GM19351 (cell line): ENCODE measurements at regions not wholly inside any gene's neighbourhood (a gene's known extent, or its start where the extent isn't known, plus 50 kb on each side); places are given as distances from the start of the nearest gene placed in this dataset.
"Not testable (repeated sequence)": the region's sequence is repeated elsewhere in the genome, so short reads cannot be mapped to it uniquely, and the experiment has no call there.

Source experiments
- ATAC-seq: cut with Tn5 transposase; IDR thresholded peaks from one replicate; pipeline ENCODE4 v1.9.1; 2021; ENCODE audit warnings: mild to moderate bottlenecking, moderate library complexity; ENCODE audit not compliant: unreplicated experiment

DNA sequence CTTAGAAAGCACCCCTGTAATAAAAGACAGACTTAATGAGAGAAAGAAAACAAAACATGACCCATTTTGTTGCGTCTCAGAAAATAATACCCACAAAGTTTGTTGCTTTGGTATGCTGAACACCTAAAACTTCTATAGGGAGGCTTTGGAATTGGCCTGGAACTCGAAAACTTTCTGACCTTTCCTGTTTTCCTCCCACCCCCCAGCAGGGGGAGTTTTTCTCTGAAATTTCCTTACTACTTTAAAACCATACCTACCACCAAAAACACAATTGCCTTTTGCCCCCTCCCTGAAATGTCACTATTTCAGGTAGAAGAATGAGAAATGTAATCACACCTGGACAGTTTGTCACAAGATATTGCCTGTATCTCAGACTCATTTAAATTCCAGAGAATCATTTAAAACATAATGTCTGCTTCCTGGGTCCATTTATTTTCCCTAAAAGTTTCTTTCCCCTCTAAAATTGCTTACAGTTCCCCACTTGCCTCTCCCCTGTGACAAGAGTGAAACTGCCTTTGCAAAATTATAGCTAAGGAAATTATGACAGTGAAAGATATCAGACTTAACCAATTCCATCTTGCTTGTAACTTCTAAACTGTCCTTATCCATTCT lies 2700.2 kb downstream of the PCDH9 start:
- no peak for ATAC-seq

DNA sequence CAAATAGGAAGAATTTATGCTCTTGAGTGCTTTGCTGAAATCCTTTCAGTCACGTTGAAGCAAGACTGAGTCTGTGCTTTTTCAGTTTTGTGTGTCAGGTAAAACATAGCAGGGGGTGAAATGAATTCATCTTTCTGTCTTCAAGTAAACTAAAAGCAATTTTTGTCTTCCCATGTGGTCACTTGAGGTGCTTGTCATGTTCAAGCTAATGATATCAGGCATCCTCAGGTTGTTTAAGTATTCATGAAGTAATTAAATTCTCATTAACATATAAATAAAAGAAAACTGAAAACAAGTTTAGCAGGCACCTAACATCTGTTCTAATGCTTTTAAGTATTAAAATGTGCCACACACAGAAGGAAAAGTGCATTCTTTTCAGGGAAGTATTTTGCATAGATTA lies 2701.3 kb downstream of the PCDH9 start:
- ATAC-seq: no peak

DNA sequence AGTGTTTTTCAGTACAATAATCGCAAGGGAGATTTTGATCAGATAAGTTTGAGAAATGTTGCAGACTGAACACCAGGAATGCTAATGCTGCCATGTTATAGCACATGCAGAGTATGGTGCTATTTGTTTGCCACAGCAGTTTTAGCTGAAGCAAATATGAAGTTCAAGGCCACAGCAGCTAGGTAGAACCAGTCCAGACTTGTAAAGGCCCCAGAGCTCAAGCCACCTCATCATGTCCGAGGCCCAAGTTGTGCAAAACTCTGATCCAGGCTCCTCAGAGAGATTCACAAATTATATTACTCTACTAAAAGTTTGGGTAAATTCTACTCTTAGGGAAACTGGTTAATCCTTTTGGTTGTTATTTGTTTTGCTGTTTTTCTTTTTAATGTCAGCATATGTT lies 2702.6 kb downstream of the PCDH9 start:
- no peak for ATAC-seq

DNA sequence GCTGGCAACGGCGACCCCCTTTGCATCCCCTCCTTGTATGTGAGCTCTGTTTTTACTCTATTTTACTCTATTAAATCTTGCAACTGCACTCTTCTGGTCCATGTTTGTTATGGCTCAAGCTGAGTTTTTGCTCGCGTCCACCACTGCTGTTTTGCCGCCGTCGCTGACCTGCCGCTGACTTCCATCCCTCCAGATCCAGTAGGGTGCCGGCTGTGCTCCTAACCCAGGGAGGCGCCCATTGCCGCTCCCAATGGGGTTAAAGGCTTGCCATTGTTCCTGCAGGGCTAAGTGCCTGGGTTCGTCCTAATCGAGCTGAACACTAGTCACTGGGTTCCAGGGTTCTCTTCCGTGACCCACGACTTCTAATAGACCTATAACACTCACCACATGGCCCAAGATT lies 2704.4 kb downstream of the PCDH9 start:
- no peak for ATAC-seq

DNA sequence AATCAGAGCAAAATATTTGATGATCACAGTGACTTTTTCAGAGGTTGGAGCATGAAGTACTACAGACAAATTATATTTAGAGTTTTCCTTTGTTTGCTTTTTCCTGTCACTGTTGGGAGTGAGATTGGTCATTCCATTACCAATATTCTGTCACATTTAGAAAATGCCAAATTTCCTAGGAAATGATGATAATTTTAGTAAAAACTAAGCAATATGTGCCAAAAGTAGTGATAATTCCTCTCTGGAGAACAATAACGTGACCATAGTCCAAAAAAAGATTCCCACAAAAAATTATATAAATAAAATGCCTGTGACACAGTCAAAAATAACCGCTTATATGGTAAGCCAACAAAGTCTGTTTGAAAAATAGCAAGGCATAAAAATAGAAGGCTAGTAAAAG lies 2719.4 kb downstream of the PCDH9 start:
- ATAC-seq: no peak

DNA sequence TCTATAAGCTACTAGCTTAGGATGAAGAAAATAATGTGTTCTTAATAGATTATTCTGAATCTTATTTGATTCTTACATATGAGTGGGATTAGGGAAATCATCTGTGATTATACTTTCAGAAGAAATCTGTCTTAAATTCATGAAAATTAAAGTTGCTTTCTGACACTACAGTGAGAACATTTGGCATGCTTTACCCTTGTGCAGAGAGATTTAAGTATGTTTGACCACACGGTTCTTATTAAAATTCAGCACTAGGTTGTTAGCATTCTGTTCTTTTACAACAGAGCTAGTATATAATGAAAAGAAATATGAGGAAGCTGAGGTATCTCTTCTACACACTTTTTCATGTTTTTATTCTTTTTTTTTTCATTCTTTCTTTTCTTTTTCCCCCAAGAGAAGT lies 2723.9 kb downstream of the PCDH9 start:
- no peak for ATAC-seq

DNA sequence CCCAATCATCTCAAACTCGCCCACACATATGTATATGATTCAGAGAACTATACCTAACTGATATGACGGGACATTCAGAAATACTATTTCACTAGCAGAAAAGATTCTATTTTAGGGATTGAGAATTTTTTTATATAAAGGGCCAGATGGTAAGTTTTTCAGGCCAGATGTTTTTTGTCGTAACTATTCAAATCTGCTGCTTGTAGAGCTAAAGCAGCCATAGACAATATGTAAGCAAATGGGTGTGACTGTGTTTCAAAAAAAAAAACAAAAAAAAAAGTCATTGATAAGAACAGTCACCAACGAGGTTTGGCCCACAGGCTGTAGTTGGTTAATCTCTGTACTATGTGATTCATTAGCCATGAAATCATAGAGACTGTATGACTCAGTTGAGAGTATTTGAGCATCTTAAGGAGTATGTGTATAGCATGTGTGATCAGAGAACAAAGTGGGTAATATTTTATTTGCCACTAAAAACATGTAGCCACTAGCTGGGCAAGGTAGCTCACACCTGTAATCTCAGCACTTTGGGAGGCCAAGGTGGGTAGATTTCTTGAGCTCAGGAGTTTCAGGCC lies 2724.7 kb downstream of the PCDH9 start:
- ATAC-seq: no peak

DNA sequence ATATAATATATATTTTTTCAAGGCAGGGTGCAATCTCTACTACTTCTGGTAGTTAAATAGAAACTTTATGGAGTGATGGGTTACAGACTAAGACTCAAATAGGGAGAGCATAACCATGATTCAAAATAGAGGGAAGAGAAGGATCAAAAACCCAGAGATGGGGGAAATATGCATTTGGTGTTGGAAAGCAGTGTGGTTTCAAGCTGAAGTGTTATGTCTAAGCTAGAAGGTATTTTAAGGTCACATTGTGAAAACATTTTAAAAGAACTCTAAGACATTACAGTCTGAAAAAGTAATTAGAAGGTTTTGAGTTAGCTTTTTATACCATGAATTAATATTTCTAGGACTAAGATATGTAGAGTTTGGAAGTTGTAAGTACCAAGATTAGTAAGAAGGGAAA lies 2741.4 kb downstream of the PCDH9 start:
- ATAC-seq: no peak

DNA sequence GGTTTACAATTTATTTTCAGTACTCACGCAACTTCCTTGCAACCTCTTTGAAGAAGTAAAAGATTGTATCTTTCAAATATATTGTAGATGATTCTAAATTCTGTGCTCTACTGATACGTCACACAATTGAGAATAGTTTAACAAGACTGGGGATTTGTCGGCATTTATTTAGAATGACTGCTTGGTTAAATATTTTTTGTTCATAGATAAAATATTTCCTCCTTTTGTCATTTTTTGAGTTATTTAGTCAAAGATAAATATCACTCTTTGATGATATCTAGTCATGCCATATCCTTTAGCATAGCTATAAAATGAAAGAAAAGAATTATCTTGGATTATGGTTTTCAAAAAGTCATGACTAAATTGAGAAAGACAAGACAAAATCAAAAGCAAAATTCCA lies 2747.8 kb downstream of the PCDH9 start:
- ATAC-seq: no peak

DNA sequence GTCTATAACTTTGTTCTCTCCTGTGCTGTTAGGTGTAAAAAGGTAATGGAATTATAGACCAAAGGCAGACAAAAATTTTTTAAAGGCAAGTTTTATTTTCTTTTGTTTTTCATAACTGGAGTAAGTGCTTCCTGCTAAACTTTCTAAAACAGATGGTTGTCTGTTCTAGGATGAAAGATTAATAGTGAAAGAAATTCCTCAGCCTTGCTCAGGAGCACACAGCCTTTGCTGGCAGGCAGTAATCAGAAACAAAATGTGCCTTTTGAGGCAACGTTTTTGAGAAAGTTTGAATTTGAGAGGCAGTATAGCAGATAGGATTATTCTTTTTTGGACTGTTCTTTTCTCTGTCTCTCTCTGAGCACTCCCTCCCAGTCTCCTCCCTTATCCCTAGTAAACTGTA lies 2749.5 kb downstream of the PCDH9 start:
- ATAC-seq: no peak

DNA sequence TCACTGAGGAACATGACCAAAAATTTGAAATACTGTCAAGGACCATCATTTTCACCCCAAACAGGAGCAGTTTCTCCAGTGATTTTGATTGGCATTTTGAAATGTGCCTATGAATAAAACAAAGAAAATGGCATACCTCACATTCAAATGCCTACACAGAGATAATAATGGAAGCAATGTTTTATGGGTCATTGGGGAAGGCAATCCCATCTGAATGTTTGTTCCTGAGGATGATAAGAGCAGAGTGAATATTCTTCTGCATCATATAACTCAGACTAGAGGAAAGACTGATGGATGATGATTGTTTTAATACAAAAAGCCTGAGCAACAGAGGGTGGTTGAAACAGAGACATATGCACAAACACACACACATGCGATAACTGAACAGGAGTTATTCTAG lies 2749.9 kb downstream of the PCDH9 start:
- ATAC-seq: no peak

DNA sequence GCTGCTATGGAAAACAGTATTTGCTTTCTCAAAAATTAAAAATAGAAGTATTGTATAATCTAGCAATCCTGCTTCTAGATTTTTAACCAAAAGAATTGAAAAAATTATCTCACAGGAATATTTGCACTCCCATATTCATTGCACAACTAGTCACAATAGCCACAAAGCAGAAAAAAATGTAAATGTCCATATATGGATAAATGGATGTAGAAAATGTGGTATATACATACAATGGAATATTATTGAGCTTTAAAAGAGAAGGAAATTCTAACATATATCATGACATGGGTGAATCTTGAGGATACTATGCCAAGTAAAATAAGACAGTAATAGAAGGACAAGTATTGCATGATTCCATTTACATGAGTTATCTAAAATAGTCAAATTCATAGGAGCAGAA lies 2753.0 kb downstream of the PCDH9 start:
- no peak for ATAC-seq

DNA sequence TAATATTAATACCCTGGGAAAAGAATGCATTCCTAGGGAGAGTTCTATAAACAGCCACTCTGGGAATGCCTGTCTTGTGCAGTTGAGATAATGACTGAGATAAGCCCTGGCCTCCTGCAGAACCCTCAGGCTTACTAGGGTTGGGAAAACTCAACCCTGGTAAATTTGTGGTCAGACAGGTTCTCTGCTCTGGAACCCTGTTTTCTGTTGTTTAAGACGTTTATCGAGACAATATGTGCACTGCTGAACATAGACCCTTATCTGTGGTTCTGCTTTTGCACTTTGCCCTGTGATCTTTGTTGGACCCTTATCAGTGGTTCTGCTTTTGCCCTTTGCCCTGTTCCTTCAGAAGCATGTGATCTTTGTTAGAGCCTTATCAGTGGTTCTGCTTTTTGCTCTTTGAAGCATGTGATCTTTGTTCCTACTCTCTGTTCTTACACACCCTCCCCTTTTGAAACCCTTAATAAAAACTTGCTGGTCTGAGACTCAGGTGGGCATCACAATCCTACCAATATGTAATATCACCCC lies 2754.0 kb downstream of the PCDH9 start:
- not testable (repeated sequence) for ATAC-seq

DNA sequence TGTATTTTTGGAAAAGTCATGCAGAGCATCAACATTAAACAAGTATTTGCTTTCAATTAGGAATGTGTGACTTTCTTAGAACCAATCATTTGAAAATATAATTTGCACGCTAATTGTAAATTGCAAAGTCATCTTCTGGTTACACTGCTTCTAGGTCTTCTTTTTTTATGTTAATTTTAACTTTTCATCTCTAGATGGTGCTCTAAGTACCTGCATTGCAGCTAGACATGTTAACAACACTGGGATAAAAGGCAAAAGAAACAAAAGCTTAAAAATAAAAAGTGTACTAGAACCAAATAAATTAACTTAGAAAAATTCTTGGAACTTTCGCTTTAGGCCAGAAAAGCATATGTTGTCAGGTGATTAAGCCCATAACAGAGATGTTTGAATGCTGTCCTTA lies 2758.2 kb downstream of the PCDH9 start:
- ATAC-seq: no peak

DNA sequence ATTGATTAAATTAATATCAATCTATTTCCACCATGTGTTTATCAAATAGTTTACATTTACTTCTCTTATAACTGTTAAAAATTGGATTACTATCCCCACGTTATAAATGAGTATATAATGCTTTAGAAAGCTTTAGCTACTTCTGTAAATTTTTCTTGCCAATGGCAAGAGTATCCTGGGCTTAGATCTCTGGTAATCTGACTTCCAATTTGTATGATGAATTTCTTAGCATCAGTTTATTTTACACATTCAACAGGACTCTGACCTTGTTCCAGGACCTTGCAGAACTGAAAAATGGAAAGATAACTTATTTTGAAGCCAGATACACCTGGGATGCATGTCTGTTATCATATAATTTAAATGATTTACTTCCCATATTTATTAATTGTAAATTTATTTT lies 2759.4 kb downstream of the PCDH9 start:
- ATAC-seq: no peak

DNA sequence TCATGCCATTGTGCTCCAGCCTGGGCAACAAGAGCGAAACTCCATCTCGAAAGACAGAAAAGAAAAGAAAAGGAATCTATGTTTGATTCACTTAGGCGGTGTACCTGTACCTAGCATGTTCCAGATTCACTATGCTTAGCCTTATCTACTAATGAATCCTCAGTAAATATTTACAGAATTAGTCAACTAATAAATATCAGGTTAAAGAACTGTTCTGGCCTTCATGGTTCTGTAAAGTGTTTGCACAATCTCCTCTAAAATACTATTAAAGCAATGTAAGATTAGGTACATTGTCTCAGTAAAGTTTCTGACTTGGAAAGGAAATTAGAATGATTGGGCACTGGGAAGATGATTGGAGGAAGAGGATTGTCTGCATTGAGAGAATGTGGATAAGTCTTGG lies 2770.4 kb downstream of the PCDH9 start:
- ATAC-seq: no peak

DNA sequence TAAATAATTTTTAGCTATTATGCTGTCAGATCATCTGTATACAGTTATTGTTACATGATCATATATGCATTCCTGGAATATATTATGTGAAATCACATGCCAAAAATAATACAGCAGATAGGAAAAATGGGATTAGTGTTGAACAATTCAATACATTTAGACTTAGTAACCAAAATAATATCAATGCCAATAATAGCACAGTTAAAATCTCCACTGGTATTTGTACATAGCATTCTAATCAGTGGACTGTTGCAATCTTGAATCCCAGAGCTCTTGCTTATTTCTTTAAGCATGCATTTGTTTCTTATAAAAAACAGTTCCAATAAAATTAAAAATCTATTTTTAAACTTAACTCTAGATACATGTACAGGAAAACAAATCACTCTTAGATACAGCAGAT lies 2772.2 kb downstream of the PCDH9 start:
- no peak for ATAC-seq

DNA sequence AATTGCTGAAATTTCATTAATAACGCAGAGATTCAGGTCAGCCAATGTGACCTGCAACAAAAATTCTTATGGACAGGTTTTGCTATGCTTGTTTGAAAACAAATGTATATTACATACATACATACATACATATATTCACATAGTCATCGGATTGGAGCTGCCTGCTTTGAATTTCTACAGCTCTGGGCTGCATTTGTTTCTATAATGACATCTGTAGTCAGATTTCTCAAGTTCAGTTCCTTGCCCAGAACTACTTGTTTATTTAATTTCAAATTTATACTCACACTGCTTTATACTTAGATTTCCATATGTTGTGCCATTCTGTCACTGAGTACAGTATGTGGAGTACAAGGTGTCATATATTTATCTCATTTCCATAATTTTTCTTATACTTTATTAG lies 2775.0 kb downstream of the PCDH9 start:
- no peak for ATAC-seq

DNA sequence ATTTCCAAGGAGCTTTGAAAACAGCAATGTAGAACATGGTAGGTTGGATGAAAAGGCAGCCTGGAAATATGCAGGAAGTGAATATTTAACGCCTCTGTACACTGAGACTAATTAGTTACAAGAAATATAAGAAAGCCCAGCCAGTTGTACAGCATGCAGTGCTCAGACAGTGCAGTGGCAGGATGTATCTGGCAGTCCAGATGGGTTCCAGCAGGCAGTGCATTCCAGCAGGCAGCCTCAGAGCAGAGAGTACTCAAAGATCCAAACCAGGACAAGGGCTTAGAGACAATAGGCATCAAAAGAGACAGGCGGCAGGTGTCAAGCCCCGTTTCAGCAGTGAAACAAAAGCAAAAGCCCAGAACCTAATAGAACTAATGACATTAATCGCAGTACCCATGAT lies 2776.3 kb downstream of the PCDH9 start:
- no peak for ATAC-seq

DNA sequence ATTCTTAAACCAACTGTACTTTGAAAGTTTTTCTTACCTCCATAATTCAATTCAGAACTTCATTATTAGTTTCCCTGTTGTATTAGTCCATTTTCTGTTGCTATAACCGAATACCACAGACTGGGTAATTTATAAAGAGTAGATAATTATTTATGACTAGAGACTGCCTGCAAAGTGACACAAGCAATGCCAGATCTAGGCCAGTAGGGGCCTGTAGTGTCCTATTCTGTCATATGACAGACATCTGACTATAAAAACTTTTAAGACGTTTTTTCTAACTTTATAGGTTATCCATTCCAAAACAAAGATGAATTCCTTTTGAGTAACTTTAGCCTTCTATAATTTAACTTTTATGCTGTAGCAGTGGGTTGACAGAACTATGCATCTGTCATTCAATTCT lies 2783.8 kb downstream of the PCDH9 start:
- ATAC-seq: no peak

DNA sequence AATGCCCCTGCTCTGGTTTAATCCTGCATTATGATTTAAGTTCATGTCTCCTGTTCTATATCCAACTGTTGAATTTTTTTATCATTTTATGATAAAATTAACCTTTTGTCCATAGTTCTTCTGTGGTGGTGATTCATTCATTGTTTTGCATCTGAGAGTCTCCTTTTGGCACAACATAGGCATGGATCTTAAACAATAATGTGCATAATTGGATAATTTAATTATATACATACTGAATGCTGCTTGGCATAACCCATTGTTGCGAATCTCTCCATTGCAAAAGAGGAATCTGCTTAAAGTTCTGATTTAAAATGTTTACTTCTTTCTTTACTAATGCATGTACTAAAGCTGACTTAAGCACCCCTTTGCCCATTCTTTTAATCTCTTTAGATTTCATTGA lies 2788.4 kb downstream of the PCDH9 start:
- ATAC-seq: no peak

DNA sequence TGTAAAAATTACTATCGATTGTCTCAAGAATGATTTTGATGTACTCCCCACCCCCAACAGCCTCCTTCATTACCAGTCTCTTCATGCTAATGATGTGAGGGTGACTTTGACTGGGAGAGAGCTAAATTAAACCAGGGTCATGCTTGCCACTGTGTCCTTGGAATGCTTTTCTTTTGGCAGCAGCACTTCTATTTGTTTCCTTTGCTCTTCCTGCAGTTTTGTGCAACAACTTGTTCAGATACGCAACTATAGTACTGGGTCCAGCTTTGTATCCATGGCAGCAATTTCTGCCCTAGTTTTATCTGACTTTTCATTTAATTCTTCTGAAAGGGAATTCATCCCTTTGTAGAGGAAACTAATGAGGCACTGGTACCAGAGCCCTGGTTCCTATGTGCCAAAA lies 2792.1 kb downstream of the PCDH9 start:
- no peak for ATAC-seq

DNA sequence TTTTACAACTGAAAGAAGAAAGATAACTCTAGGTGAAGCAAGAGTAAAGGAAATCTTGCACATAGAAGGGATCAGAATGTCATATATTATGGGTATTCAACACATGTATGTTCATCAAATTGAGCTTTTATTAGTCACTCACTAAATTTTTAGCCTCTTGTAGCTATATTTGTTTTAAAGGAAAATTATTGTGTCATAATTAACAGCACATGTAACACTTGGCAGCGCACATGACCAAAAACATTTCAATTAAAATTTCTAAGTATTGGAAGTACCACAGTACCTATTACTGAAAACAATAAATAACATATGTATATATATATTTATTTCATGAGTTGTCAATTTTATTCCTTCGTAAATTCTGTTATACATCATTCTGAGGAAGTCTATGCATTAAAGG lies 2800.4 kb downstream of the PCDH9 start:
- ATAC-seq: no peak
